ENCODE measurements at regions not wholly inside any gene's neighbourhood (a gene's known extent, or its start where the extent isn't known, plus 50 kb on each side); places are given as distances from the start of the nearest gene placed in this dataset.

GRCh38 chr2:41930807-41931566 lies 116.8 kb upstream of the PKDCC start (continued):
- TF ChIP-seq REST (IDR thresholded peaks at IDR 0.05; ENCODE audit: low read depth, low read length) (no peak), SMC3 (IDR thresholded peaks at IDR 0.05; ENCODE audit: borderline replicate concordance, low read length) (0 out of 2 replicates have a peak, but pooled peaks have one; percentile 2), MLLT1 (IDR thresholded peaks at IDR 0.05) (no peak), RAD21 (IDR thresholded peaks at IDR 0.05; ENCODE audit: insufficient read depth, low read depth, low read length) (no peak), ELK1 (IDR thresholded peaks at IDR 0.05; ENCODE audit: low read depth, low read length) (no peak), BCL3 (IDR thresholded peaks at IDR 0.05; ENCODE audit: borderline replicate concordance, insufficient read depth, low read depth, low read length, poor library complexity, severe bottlenecking) (peak; percentile 25), KDM1A (IDR thresholded peaks at IDR 0.05; ENCODE audit: borderline replicate concordance) (no peak), IRF5 (IDR thresholded peaks at IDR 0.05; ENCODE audit: borderline replicate concordance) (no peak), KLF5 (IDR thresholded peaks at IDR 0.05; ENCODE audit: partially characterized antibody) (no peak), MXI1 (IDR thresholded peaks at IDR 0.05; ENCODE audit: low read depth, low read length) (no peak), MTA2 (IDR thresholded peaks at IDR 0.05; ENCODE audit: low read depth) (no peak), USF2 (IDR thresholded peaks at IDR 0.05; ENCODE audit: borderline replicate concordance, low read depth, low read length) (no peak), SIN3A (IDR thresholded peaks at IDR 0.05; ENCODE audit: low read depth, low read length) (no peak), ASH2L (IDR thresholded peaks at IDR 0.05; ENCODE audit: borderline replicate concordance, low read depth) (no peak), ZBTB4 (CRISPR knock-in tag; IDR thresholded peaks at IDR 0.05) (no peak)

Measured in GM12878 (cell line).